Fibroblast of peridontal ligament (primary cell): ENCODE measurements at regions not wholly inside any gene's neighbourhood (a gene's known extent, or its start where the extent isn't known, plus 50 kb on each side); places are given as distances from the start of the nearest gene placed in this dataset.

Source experiments
- DNase-seq: peaks from one replicate; pipeline ENCODE4 v3.0.0-alpha.2; 2010; ENCODE audit errors: extremely low read depth

- DNase-seq: peak; percentile 21
Measured at GRCh38 chr15:35725353-35725752, 179.4 kb upstream of the DPH6 start.

- DNase-seq: no peak
Measured at GRCh38 chr15:35727627-35728026, 181.7 kb upstream of the DPH6 start.

GRCh38 chr15:35728219-35728940 is 182.4 kb upstream of the DPH6 start:
- no peak for DNase-seq

GRCh38 chr15:35736150-35736549 is 190.2 kb upstream of the DPH6 start:
- no peak for DNase-seq

GRCh38 chr15:35737441-35737840 is 191.5 kb upstream of the DPH6 start:
- no peak for DNase-seq

GRCh38 chr15:35738370-35738769 is 192.4 kb upstream of the DPH6 start:
- no peak for DNase-seq

- peak; percentile 91 for DNase-seq
Measured at GRCh38 chr15:35740761-35741160, 194.8 kb upstream of the DPH6 start.

- no peak for DNase-seq
Measured at GRCh38 chr15:35741395-35741794, 195.4 kb upstream of the DPH6 start.

GRCh38 chr15:35741881-35742280 is 195.9 kb upstream of the DPH6 start:
- DNase-seq: no peak

- no peak for DNase-seq
Measured at GRCh38 chr15:35743321-35743720, 197.4 kb upstream of the DPH6 start.

- DNase-seq: peak; percentile 6
Measured at GRCh38 chr15:35746121-35746520, 200.2 kb upstream of the DPH6 start.

- no peak for DNase-seq
Measured at GRCh38 chr15:35748105-35748504, 202.1 kb upstream of the DPH6 start.

GRCh38 chr15:35750051-35750450 is 204.1 kb upstream of the DPH6 start:
- peak; percentile 17 for DNase-seq

- DNase-seq: peak; percentile 89
Measured at GRCh38 chr15:35751413-35752133, 205.6 kb upstream of the DPH6 start.

GRCh38 chr15:35752134-35752466 is 206.1 kb upstream of the DPH6 start:
- DNase-seq: no peak

GRCh38 chr15:35753486-35753885 is 207.5 kb upstream of the DPH6 start:
- DNase-seq: peak; percentile 44

GRCh38 chr15:35755237-35755802 is 209.4 kb upstream of the DPH6 start:
- peak; percentile 20 for DNase-seq

GRCh38 chr15:35756623-35757022 is 210.7 kb upstream of the DPH6 start:
- DNase-seq: no peak

- DNase-seq: no peak
Measured at GRCh38 chr15:35757361-35757760, 211.4 kb upstream of the DPH6 start.

- DNase-seq: no peak
Measured at GRCh38 chr15:35757765-35758164, 211.8 kb upstream of the DPH6 start.

GRCh38 chr15:35764661-35765519 is 218.9 kb upstream of the DPH6 start:
- no peak for DNase-seq

GRCh38 chr15:35768949-35769348 is 223.0 kb upstream of the DPH6 start:
- DNase-seq: no peak
